DND-41 (cell line): ENCODE measurements at regions not wholly inside any gene's neighbourhood (a gene's known extent, or its start where the extent isn't known, plus 50 kb on each side); places are given as distances from the start of the nearest gene placed in this dataset.

Experiments
- ATAC-seq: fragments of 200-7000 bp; cut with Tn5 transposase; 3 replicates; pipeline ENCODE4 v1.9.1; 2021; ENCODE audit warnings: low read depth; ENCODE audit not compliant: insufficient read depth
- DNase-seq: peaks from one replicate; pipeline ENCODE4 v3.0.0-alpha.2; 2020
- H2AFZ ChIP-seq: 2 replicates; pipeline ENCODE4 v1.6.0; 2012; ENCODE audit warnings: low read depth, low read length
- H3K27ac ChIP-seq: 2 replicates; pipeline ENCODE4 v1.5.1; 2012; ENCODE audit warnings: low read length, inconsistent platforms
- H3K27me3 ChIP-seq: fragments of 200-600 bp; sonication (generic); 2 replicates; pipeline ENCODE4 v1.6.0; 2012; ENCODE audit warnings: low read length, mild to moderate bottlenecking, inconsistent platforms; ENCODE audit not compliant: insufficient read depth, poor library complexity
- H3K36me3 ChIP-seq: 2 replicates; pipeline ENCODE4 v1.5.1; 2012; ENCODE audit warnings: low read length, inconsistent platforms; ENCODE audit not compliant: insufficient read depth
- H3K4me1 ChIP-seq: 2 replicates; pipeline ENCODE4 v1.5.1; 2012; ENCODE audit warnings: mild to moderate bottlenecking, low read length; ENCODE audit not compliant: insufficient read depth
- H3K4me2 ChIP-seq: 2 replicates; pipeline ENCODE4 v1.6.0; 2012; ENCODE audit warnings: mild to moderate bottlenecking, moderate library complexity, low read length, inconsistent platforms; ENCODE audit not compliant: insufficient read depth
- H3K4me3 ChIP-seq, 2 experiments: fragments of 200-600 bp in 1 of 2; shearing (Covaris generic) in 1 of 2; 2 replicates each; pipeline ENCODE4 v1.5.1; 2012 to 2016; ENCODE audit warnings: inconsistent platforms in 2 of 2, low read length in 2 of 2, mild to moderate bottlenecking in 2 of 2, low read depth in 1 of 2, moderate library complexity in 1 of 2
- H3K79me2 ChIP-seq: 2 replicates; pipeline ENCODE4 v1.6.0; 2012; ENCODE audit warnings: low read length, inconsistent platforms; ENCODE audit not compliant: insufficient read depth
- H3K9ac ChIP-seq: 2 replicates; pipeline ENCODE4 v1.6.0; 2012; ENCODE audit warnings: low read depth, mild to moderate bottlenecking, inconsistent platforms, low read length, moderate library complexity
- H3K9me3 ChIP-seq: 2 replicates; pipeline ENCODE4 v1.5.1; 2012; ENCODE audit warnings: low read length, moderate library complexity, mild to moderate bottlenecking, inconsistent platforms; ENCODE audit not compliant: insufficient read depth, severe bottlenecking
- H4K20me1 ChIP-seq: 2 replicates; pipeline ENCODE4 v1.6.0; 2012; ENCODE audit warnings: low read length; ENCODE audit not compliant: insufficient read depth
- EZH2 ChIP-seq: IDR thresholded peaks from 3 replicates; pipeline ENCODE4 v1.6.1; 2012; ENCODE audit warnings: borderline replicate concordance, low read depth, mild to moderate bottlenecking, moderate library complexity, low read length, inconsistent platforms; ENCODE audit not compliant: severe bottlenecking
- TF ChIP-seq, protein P1 (sequence below): IDR thresholded peaks from 2 replicates; pipeline ENCODE4 v1.5.1; 2012; ENCODE audit warnings: borderline replicate concordance, low read length, moderate library complexity, mild to moderate bottlenecking; ENCODE audit not compliant: poor library complexity, severe bottlenecking; ENCODE audit errors: extremely low read depth

GRCh38 chr2:196433116-196433515, 206.4 kb upstream of the CCDC150 start:
- ATAC-seq (no peak), DNase-seq (no peak)
- H3K9me3 ChIP-seq, result no peaks in the 10 kb centered on the region
- no peaks in the 10 kb centered on the region for H3K36me3 ChIP-seq
- peaks cover 2% of the 10 kb centered on the region; the same call in 1 of the 2 replicates for H3K4me1 ChIP-seq
- no peak overlapping the region for H3K9ac ChIP-seq
- H3K27me3 ChIP-seq, result no peaks in the 10 kb centered on the region
- no peaks in the 10 kb centered on the region for H4K20me1 ChIP-seq
- H3K27ac ChIP-seq, result no peak overlapping the region
- H3K4me2 ChIP-seq, result no peak overlapping the region
- H3K4me3 ChIP-seq, result no peak overlapping the region
- H2AFZ ChIP-seq, result no peak overlapping the region; the same call in 1 of the 2 replicates
- no peak for TF ChIP-seq EZH2
- TF ChIP-seq, protein P1, sequence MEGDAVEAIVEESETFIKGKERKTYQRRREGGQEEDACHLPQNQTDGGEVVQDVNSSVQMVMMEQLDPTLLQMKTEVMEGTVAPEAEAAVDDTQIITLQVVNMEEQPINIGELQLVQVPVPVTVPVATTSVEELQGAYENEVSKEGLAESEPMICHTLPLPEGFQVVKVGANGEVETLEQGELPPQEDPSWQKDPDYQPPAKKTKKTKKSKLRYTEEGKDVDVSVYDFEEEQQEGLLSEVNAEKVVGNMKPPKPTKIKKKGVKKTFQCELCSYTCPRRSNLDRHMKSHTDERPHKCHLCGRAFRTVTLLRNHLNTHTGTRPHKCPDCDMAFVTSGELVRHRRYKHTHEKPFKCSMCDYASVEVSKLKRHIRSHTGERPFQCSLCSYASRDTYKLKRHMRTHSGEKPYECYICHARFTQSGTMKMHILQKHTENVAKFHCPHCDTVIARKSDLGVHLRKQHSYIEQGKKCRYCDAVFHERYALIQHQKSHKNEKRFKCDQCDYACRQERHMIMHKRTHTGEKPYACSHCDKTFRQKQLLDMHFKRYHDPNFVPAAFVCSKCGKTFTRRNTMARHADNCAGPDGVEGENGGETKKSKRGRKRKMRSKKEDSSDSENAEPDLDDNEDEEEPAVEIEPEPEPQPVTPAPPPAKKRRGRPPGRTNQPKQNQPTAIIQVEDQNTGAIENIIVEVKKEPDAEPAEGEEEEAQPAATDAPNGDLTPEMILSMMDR, result no peak
- no peaks in the 10 kb centered on the region for H3K79me2 ChIP-seq

DNA sequence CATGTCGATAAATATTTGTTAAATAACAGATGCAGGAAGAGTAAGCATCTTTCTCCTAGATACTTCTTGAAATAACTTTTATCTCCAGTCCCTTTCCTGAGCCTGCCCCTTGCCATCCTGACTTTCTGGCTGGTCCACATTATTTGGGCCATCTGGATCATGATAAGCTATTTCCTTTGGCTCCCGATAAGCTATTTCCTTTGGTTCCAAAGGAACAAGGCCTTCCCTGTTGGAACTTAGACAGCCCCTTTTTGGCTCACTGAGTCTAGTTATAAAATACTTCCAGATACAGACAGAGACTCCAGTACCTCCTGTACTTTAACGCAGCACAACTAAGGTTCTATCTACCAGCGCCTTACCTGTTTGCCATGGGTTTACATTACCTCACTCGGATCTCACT, 205.3 kb upstream of the CCDC150 start:
- Histone ChIP-seq H3K9me3 (no peaks in the 10 kb centered on the region), H3K9ac (no peak overlapping the region), H4K20me1 (no peaks in the 10 kb centered on the region), H3K36me3 (no peaks in the 10 kb centered on the region), H3K4me2 (no peak overlapping the region), H3K4me1 (no peaks in the 10 kb centered on the region), H3K27me3 (no peaks in the 10 kb centered on the region), H2AFZ (no peak overlapping the region), H3K4me3 (no peak overlapping the region), H3K79me2 (no peaks in the 10 kb centered on the region), H3K27ac (no peak overlapping the region)
- DNase-seq (no peak), ATAC-seq (no peak)
- TF ChIP-seq, protein P1, result no peak
- no peak for TF ChIP-seq EZH2

DNA sequence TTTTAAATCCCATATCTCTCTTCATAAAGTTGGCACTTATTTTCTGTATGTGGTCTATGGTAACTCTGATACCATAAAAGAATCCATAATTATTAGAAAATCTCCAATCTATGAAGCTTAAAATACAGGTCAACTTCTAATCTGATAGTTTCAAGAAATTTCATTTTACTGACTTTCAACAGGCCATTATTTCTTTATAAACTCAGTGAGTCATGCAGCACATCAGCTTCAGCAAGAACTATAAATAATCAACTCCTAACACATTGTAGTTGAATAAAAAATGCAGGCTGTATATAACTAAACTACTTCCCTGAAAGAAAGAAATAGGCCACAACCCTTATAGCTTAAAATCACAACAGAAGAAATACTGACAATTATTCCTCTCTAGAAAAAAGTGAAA, 204.3 kb upstream of the CCDC150 start:
- no peak for DNase-seq
- no peak overlapping the region for H3K4me2 ChIP-seq
- H3K27me3 ChIP-seq, result no peaks in the 10 kb centered on the region
- H3K4me3 ChIP-seq, result no peak overlapping the region
- TF ChIP-seq, protein P1, result no peak
- no peak for TF ChIP-seq EZH2
- H3K4me1 ChIP-seq, result no peaks in the 10 kb centered on the region
- no peak overlapping the region for H2AFZ ChIP-seq
- no peaks in the 10 kb centered on the region for H3K9me3 ChIP-seq
- no peak for ATAC-seq
- no peaks in the 10 kb centered on the region for H4K20me1 ChIP-seq
- no peak overlapping the region for H3K27ac ChIP-seq
- no peaks in the 10 kb centered on the region for H3K79me2 ChIP-seq
- H3K9ac ChIP-seq, result no peak overlapping the region
- no peaks in the 10 kb centered on the region for H3K36me3 ChIP-seq

- H3K4me1 ChIP-seq, result no peaks in the 10 kb centered on the region
- H3K9ac ChIP-seq, result no peak overlapping the region
- no peak for DNase-seq
- no peaks in the 10 kb centered on the region for H4K20me1 ChIP-seq
- no peaks in the 10 kb centered on the region for H3K36me3 ChIP-seq
- no peak for ATAC-seq
- H2AFZ ChIP-seq, result no peak overlapping the region
- H3K27ac ChIP-seq, result no peak overlapping the region
- no peaks in the 10 kb centered on the region for H3K79me2 ChIP-seq
- no peak overlapping the region for H3K4me3 ChIP-seq
- no peaks in the 10 kb centered on the region for H3K27me3 ChIP-seq
- TF ChIP-seq EZH2, result no peak
- TF ChIP-seq, protein P1, result no peak
- no peak overlapping the region for H3K4me2 ChIP-seq
- H3K9me3 ChIP-seq, result no peaks in the 10 kb centered on the region
Observed at GRCh38 chr2:196437626-196438025, 201.9 kb upstream of the CCDC150 start.
